H9 (cell line): ENCODE measurements at regions not wholly inside any gene's neighbourhood (a gene's known extent, or its start where the extent isn't known, plus 50 kb on each side); places are given as distances from the start of the nearest gene placed in this dataset.

Experiments used
- DNase-seq: peaks from one replicate; pipeline ENCODE4 v3.0.0-alpha.2; 2017
- H2AFZ ChIP-seq: one replicate; pipeline ENCODE4 v1.6.1; 2013; ENCODE audit warnings: mild to moderate bottlenecking, low read length, control low read depth, moderate library complexity
- H2AK5ac ChIP-seq: 2 replicates; pipeline ENCODE4 v1.6.1; 2013; ENCODE audit warnings: low read length, control low read depth, mixed read lengths; ENCODE audit not compliant: insufficient read length
- H2BK120ac ChIP-seq: one replicate; pipeline ENCODE4 v1.6.1; 2013; ENCODE audit warnings: low read depth, mild to moderate bottlenecking, low read length, control low read depth, inconsistent platforms; ENCODE audit not compliant: poor library complexity, severe bottlenecking
- H2BK12ac ChIP-seq: 2 replicates; pipeline ENCODE4 v1.6.1; 2013; ENCODE audit warnings: low read length, control low read depth, mixed read lengths, low read depth; ENCODE audit not compliant: insufficient read length
- H2BK15ac ChIP-seq: 2 replicates; pipeline ENCODE4 v1.6.1; 2013; ENCODE audit warnings: low read depth, low read length, control low read depth
- H2BK20ac ChIP-seq: one replicate; pipeline ENCODE4 v1.6.1; 2013; ENCODE audit warnings: low read depth, mild to moderate bottlenecking, low read length, control low read depth, inconsistent platforms; ENCODE audit not compliant: poor library complexity, severe bottlenecking
- H2BK5ac ChIP-seq: 2 replicates; pipeline ENCODE4 v1.6.1; 2013; ENCODE audit warnings: low read length, control low read depth, mixed read lengths; ENCODE audit not compliant: insufficient read length
- H3K14ac ChIP-seq: 2 replicates; pipeline ENCODE4 v1.6.1; 2013; ENCODE audit warnings: low read length, control low read depth; ENCODE audit not compliant: insufficient read depth
- H3K18ac ChIP-seq: 2 replicates; pipeline ENCODE4 v1.6.1; 2013; ENCODE audit warnings: low read depth, mild to moderate bottlenecking, mixed read lengths, low read length, control low read depth; ENCODE audit not compliant: insufficient read length
- H3K23ac ChIP-seq: 2 replicates; pipeline ENCODE4 v1.6.1; 2013; ENCODE audit warnings: low read length, control low read depth, mixed read lengths, low read depth; ENCODE audit not compliant: insufficient read length
- H3K23me2 ChIP-seq: 2 replicates; pipeline ENCODE4 v1.6.1; 2013; ENCODE audit warnings: low read depth, mild to moderate bottlenecking, mixed read lengths, low read length, control low read depth; ENCODE audit not compliant: insufficient read length, poor library complexity, severe bottlenecking
- H3K27ac ChIP-seq: 2 replicates; pipeline ENCODE4 v1.5.1; 2013; ENCODE audit warnings: low read length, control low read depth, mixed read lengths, low read depth; ENCODE audit not compliant: insufficient read length
- H3K27me3 ChIP-seq: 2 replicates; pipeline ENCODE4 v1.6.1; 2013; ENCODE audit warnings: low read length, control low read depth, inconsistent platforms; ENCODE audit not compliant: insufficient read depth
- H3K4ac ChIP-seq: 2 replicates; pipeline ENCODE4 v1.6.1; 2013; ENCODE audit warnings: low read depth, mild to moderate bottlenecking, control low read depth, inconsistent platforms, low read length, moderate library complexity
- H3K4me1 ChIP-seq: 2 replicates; pipeline ENCODE4 v1.6.1; 2013; ENCODE audit warnings: low read length, control low read depth, inconsistent platforms; ENCODE audit not compliant: insufficient read depth
- H3K4me2 ChIP-seq: 2 replicates; pipeline ENCODE4 v1.6.1; 2013; ENCODE audit warnings: low read length, control low read depth, mixed read lengths; ENCODE audit not compliant: insufficient read length, insufficient read depth
- H3K56ac ChIP-seq: 2 replicates; pipeline ENCODE4 v1.6.1; 2013; ENCODE audit warnings: low read depth, mild to moderate bottlenecking, mixed read lengths, low read length, control low read depth; ENCODE audit not compliant: insufficient read length
- H3K79me1 ChIP-seq: 2 replicates; pipeline ENCODE4 v1.6.1; 2013; ENCODE audit warnings: low read depth, mild to moderate bottlenecking, moderate library complexity, low read length, control low read depth, inconsistent platforms; ENCODE audit not compliant: insufficient read depth, poor library complexity, severe bottlenecking
- H3K79me2 ChIP-seq: 2 replicates; pipeline ENCODE4 v1.6.1; 2013; ENCODE audit warnings: low read length, control low read depth, inconsistent platforms; ENCODE audit not compliant: insufficient read depth
- H3K9ac ChIP-seq: 2 replicates; pipeline ENCODE4 v1.6.1; 2013; ENCODE audit warnings: low read length, control low read depth, mixed read lengths; ENCODE audit not compliant: insufficient read length; ENCODE audit errors: extremely low read depth
- H3K9me3 ChIP-seq: one replicate; pipeline ENCODE4 v1.6.1; 2013; ENCODE audit warnings: low read depth, low read length, inconsistent platforms; ENCODE audit not compliant: control insufficient read depth
- H3T11ph ChIP-seq: one replicate; pipeline ENCODE4 v1.6.1; 2013; ENCODE audit warnings: mild to moderate bottlenecking, low read length, control low read depth, inconsistent platforms
- H4K20me1 ChIP-seq: one replicate; pipeline ENCODE4 v1.6.1; 2013; ENCODE audit not compliant: control insufficient read depth, insufficient read length, insufficient read depth
- H4K5ac ChIP-seq: 2 replicates; pipeline ENCODE4 v1.6.1; 2013; ENCODE audit warnings: low read depth, mild to moderate bottlenecking, mixed read lengths, low read length, control low read depth; ENCODE audit not compliant: insufficient read length
- H4K8ac ChIP-seq: replicated peaks from 2 replicates; pipeline ENCODE4 v1.6.1; 2013; ENCODE audit warnings: low read length, control low read depth, mixed read lengths, low read depth; ENCODE audit not compliant: insufficient read length
- H4K91ac ChIP-seq: 2 replicates; pipeline ENCODE4 v1.6.1; 2013; ENCODE audit warnings: low read depth, mild to moderate bottlenecking, moderate library complexity, mixed read lengths, low read length, control low read depth; ENCODE audit not compliant: insufficient read length
- H3K27ac Mint-ChIP-seq, 3 experiments: 2 replicates in 2 of 3; 3 replicates in 1 of 3; pipeline ENCODE4 v1.8.0; 2020 to 2021; ENCODE audit warnings: mixed read lengths in 3 of 3, mild to moderate bottlenecking in 1 of 3, moderate library complexity in 1 of 3
- H3K27me3 Mint-ChIP-seq: 2 replicates; pipeline ENCODE4 v1.8.0; 2021; ENCODE audit warnings: low read depth, mild to moderate bottlenecking, moderate library complexity, mixed read lengths
- H3K36me3 Mint-ChIP-seq, 3 experiments: 2 replicates in 2 of 3; 3 replicates in 1 of 3; pipeline ENCODE4 v1.8.0; 2020 to 2021; ENCODE audit warnings: low read depth in 3 of 3, mixed read lengths in 3 of 3; ENCODE audit not compliant: insufficient read depth in 1 of 3
- H3K4me1 Mint-ChIP-seq, 2 experiments: 2 replicates each; pipeline ENCODE4 v1.8.0; 2020; ENCODE audit warnings: mixed read lengths in 2 of 2
- H3K4me3 Mint-ChIP-seq, 2 experiments: 2 replicates in 1 of 2; 3 replicates in 1 of 2; pipeline ENCODE4 v1.8.0; 2020 to 2021; ENCODE audit warnings: mild to moderate bottlenecking in 2 of 2, mixed read lengths in 2 of 2, moderate library complexity in 1 of 2
- H3K9me3 Mint-ChIP-seq, 2 experiments: 2 replicates in 1 of 2; 3 replicates in 1 of 2; pipeline ENCODE4 v1.8.0; 2020; ENCODE audit warnings: mild to moderate bottlenecking in 2 of 2, mixed read lengths in 2 of 2, moderate library complexity in 1 of 2
- WGBS: extraction: QIAGEN DNeasy Blood & Tissue Kit; methylation state at CpG from one replicate; pipeline ENCODE4 v1.1.7; 2013; ENCODE audit warnings: missing lambda C conversion rate, low lambda C conversion rate, mixed read lengths; ENCODE audit not compliant: insufficient read length; ENCODE audit errors: extremely low coverage; 5-methylcytosine and 5-hydroxymethylcytosine counted together
- TF ChIP-seq, protein P1 (sequence below): fragments of 200-600 bp; sonication (generic); conservative IDR thresholded peaks from 3 replicates; pipeline ENCODE4 v1.8.0; 2021; ENCODE audit warnings: antibody characterized with exemption, mild to moderate bottlenecking

DNA sequence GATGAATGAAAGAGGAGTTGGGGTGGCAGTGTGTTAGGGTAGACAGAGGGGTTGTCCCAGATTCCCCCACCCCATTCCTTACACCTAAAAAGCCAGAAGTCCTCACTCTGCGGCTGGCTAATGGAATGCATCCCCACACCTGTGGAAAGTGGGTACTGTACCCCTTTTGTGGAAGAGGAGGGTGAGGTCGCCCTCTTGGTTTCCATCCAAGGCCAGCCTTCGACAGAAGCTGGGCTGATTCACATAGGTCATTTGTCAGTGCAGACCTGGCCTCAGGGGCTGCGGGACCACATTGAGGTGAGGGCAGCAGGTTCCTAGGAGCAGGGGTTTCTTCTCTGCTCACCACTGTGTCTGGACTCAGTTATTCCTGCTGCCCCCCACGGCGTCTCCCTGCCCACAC lies 671.6 kb downstream of the MATN1 start:
- no peak overlapping the region for H3K14ac ChIP-seq
- H3K4me2 ChIP-seq: no peak overlapping the region
- no peaks in the 10 kb centered on the region for H3K27me3 ChIP-seq
- no peak overlapping the region for H3K4me3 Mint-ChIP-seq
- no peaks in the 10 kb centered on the region for H3K9me3 ChIP-seq
- H3T11ph ChIP-seq: no peak overlapping the region
- H2AFZ ChIP-seq: no peak overlapping the region
- H3K18ac ChIP-seq: no peak overlapping the region
- H3K23ac ChIP-seq: no peak overlapping the region
- no peak overlapping the region for H2BK12ac ChIP-seq
- no peaks in the 10 kb centered on the region for H3K36me3 Mint-ChIP-seq
- no peak overlapping the region for H2BK5ac ChIP-seq
- no peak overlapping the region for H3K27ac Mint-ChIP-seq
- peaks cover 27 to 33% of the 10 kb centered on the region in 2 experiments for H3K4me1 Mint-ChIP-seq
- no peak overlapping the region for H2BK15ac ChIP-seq
- H4K91ac ChIP-seq: no peak overlapping the region
- no peaks in the 10 kb centered on the region for H3K9me3 Mint-ChIP-seq
- no CpG with 5 or more reads among the region's 6 CpGs for WGBS
- no peaks in the 10 kb centered on the region for H4K20me1 ChIP-seq
- H4K8ac ChIP-seq: no peak overlapping the region
- no peak overlapping the region for H3K56ac ChIP-seq
- H2BK120ac ChIP-seq: no peak overlapping the region
- H2BK20ac ChIP-seq: no peak overlapping the region
- no peak overlapping the region for H3K4ac ChIP-seq
- no peaks in the 10 kb centered on the region for H3K27me3 Mint-ChIP-seq
- H3K9ac ChIP-seq: no peak overlapping the region
- no peak overlapping the region for H2AK5ac ChIP-seq
- DNase-seq: no peak
- peaks cover 5% of the 10 kb centered on the region; the same call in 1 of the 2 replicates for H3K4me1 ChIP-seq
- H4K5ac ChIP-seq: no peak overlapping the region
- H3K79me2 ChIP-seq: no peaks in the 10 kb centered on the region
- H3K79me1 ChIP-seq: no peaks in the 10 kb centered on the region
- TF ChIP-seq, protein P1, sequence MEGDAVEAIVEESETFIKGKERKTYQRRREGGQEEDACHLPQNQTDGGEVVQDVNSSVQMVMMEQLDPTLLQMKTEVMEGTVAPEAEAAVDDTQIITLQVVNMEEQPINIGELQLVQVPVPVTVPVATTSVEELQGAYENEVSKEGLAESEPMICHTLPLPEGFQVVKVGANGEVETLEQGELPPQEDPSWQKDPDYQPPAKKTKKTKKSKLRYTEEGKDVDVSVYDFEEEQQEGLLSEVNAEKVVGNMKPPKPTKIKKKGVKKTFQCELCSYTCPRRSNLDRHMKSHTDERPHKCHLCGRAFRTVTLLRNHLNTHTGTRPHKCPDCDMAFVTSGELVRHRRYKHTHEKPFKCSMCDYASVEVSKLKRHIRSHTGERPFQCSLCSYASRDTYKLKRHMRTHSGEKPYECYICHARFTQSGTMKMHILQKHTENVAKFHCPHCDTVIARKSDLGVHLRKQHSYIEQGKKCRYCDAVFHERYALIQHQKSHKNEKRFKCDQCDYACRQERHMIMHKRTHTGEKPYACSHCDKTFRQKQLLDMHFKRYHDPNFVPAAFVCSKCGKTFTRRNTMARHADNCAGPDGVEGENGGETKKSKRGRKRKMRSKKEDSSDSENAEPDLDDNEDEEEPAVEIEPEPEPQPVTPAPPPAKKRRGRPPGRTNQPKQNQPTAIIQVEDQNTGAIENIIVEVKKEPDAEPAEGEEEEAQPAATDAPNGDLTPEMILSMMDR: no peak
- H3K27ac ChIP-seq: no peak overlapping the region
- H3K23me2 ChIP-seq: no peaks in the 10 kb centered on the region
